Loucy (cell line): ENCODE measurements at regions not wholly inside any gene's neighbourhood (a gene's known extent, or its start where the extent isn't known, plus 50 kb on each side); places are given as distances from the start of the nearest gene placed in this dataset.
"Not testable (repeated sequence)": the region's sequence is repeated elsewhere in the genome, so short reads cannot be mapped to it uniquely, and the experiment has no call there.

Experiments used
- H2AFZ ChIP-seq: fragments of 200-600 bp; sonication (generic); 2 replicates; pipeline ENCODE4 v1.6.0; 2016; ENCODE audit warnings: antibody characterized with exemption, mild to moderate bottlenecking, low read length, moderate library complexity
- H3F3A ChIP-seq: fragments of 200-600 bp; 2 replicates; pipeline ENCODE4 v1.6.0; 2016; ENCODE audit warnings: antibody characterized with exemption, low read depth, mild to moderate bottlenecking
- H3K27me3 ChIP-seq: fragments of 200-600 bp; sonication (generic); 2 replicates; pipeline ENCODE4 v1.6.1; 2014; ENCODE audit warnings: low read length, mild to moderate bottlenecking; ENCODE audit not compliant: insufficient read depth, poor library complexity, severe bottlenecking
- H3K36me3 ChIP-seq: fragments of 200-600 bp; sonication (generic); 2 replicates; pipeline ENCODE4 v1.6.1; 2016; ENCODE audit warnings: low read length; ENCODE audit not compliant: insufficient read depth
- H3K4me1 ChIP-seq: fragments of 200-600 bp; sonication (generic); 2 replicates; pipeline ENCODE4 v1.5.1; 2014; ENCODE audit warnings: low read length, mild to moderate bottlenecking; ENCODE audit not compliant: insufficient read depth, poor library complexity, severe bottlenecking
- H3K4me2 ChIP-seq: fragments of 200-600 bp; sonication (generic); 2 replicates; pipeline ENCODE4 v1.6.0; 2014; ENCODE audit warnings: antibody characterized with exemption, low read length, low read depth, mild to moderate bottlenecking; ENCODE audit not compliant: poor library complexity, severe bottlenecking
- H3K4me3 ChIP-seq: fragments of 200-600 bp; sonication (generic); 2 replicates; pipeline ENCODE4 v1.5.1; 2014; ENCODE audit warnings: low read length, mild to moderate bottlenecking, mixed read lengths; ENCODE audit not compliant: poor library complexity, severe bottlenecking
- H3K79me2 ChIP-seq: fragments of 200-600 bp; sonication (generic); 2 replicates; pipeline ENCODE4 v1.6.1; 2014; ENCODE audit warnings: low read length; ENCODE audit not compliant: insufficient read depth
- H3K9ac ChIP-seq: fragments of 200-600 bp; sonication (generic); 2 replicates; pipeline ENCODE4 v1.6.0; 2014; ENCODE audit warnings: mild to moderate bottlenecking, low read depth, low read length, moderate library complexity; ENCODE audit not compliant: poor library complexity, severe bottlenecking
- H3K9me2 ChIP-seq: fragments of 200-600 bp; sonication (generic); replicated peaks from 2 replicates; pipeline ENCODE4 v1.6.1; 2016; ENCODE audit warnings: low read depth, low read length, mixed read lengths
- H3K9me3 ChIP-seq: fragments of 200-600 bp; sonication (generic); 2 replicates; pipeline ENCODE4 v1.6.1; 2014; ENCODE audit warnings: mild to moderate bottlenecking, antibody characterized with exemption, low read length, low read depth; ENCODE audit not compliant: insufficient read depth
- H4K20me1 ChIP-seq: fragments of 200-600 bp; sonication (generic); 2 replicates; pipeline ENCODE4 v1.6.0; 2014; ENCODE audit warnings: antibody characterized with exemption, low read length, mild to moderate bottlenecking; ENCODE audit not compliant: insufficient read depth, poor library complexity, severe bottlenecking
- EZH2phosphoT487 ChIP-seq: fragments of 200-600 bp; IDR thresholded peaks from 2 replicates; pipeline ENCODE4 v1.6.1; 2018; ENCODE audit warnings: antibody characterized with exemption, mild to moderate bottlenecking, moderate library complexity, borderline replicate concordance
- TF ChIP-seq, protein P1 (sequence below): fragments of 200-600 bp; sonication (generic); conservative IDR thresholded peaks from 2 replicates; pipeline ENCODE4 v1.5.1; 2014; ENCODE audit warnings: mild to moderate bottlenecking, antibody characterized with exemption, low read length

GRCh38 chr2:242010252-242011166 lies 141.0 kb downstream of the RTP5 start:
- H3K9me2 ChIP-seq, H3K9me3 ChIP-seq, H3K4me3 ChIP-seq, H3K79me2 ChIP-seq, H4K20me1 ChIP-seq, H3K27me3 ChIP-seq, H2AFZ ChIP-seq, H3K9ac ChIP-seq, H3K4me1 ChIP-seq, H3K36me3 ChIP-seq: not testable (repeated sequence)
- peak overlapping the region; percentile 42 for H3K4me2 ChIP-seq
- peaks cover 22% of the 10 kb centered on the region for H3F3A ChIP-seq

DNA sequence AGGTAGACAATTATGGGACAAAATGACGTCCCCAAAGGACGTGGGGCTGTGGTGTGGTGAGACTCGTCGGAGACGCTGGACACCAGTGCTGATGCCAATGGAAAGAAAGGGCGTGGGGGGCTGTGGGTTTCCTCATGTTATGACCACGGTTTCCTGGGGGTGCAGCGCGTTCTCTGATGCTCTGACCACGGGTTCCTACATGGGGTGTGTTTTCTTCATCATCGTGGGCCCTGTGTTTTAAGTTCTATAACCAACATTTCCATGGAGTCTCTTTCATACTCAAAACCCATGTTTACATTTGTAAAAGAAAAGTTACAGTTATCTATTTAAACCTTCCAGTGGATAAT lies 141.6 kb downstream of the RTP5 start:
- TF ChIP-seq EZH2phosphoT487, result no peak
- TF ChIP-seq, protein P1, sequence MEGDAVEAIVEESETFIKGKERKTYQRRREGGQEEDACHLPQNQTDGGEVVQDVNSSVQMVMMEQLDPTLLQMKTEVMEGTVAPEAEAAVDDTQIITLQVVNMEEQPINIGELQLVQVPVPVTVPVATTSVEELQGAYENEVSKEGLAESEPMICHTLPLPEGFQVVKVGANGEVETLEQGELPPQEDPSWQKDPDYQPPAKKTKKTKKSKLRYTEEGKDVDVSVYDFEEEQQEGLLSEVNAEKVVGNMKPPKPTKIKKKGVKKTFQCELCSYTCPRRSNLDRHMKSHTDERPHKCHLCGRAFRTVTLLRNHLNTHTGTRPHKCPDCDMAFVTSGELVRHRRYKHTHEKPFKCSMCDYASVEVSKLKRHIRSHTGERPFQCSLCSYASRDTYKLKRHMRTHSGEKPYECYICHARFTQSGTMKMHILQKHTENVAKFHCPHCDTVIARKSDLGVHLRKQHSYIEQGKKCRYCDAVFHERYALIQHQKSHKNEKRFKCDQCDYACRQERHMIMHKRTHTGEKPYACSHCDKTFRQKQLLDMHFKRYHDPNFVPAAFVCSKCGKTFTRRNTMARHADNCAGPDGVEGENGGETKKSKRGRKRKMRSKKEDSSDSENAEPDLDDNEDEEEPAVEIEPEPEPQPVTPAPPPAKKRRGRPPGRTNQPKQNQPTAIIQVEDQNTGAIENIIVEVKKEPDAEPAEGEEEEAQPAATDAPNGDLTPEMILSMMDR, result no peak
- Histone ChIP-seq H3K4me3 (no peak overlapping the region), H3F3A (peaks cover 18% of the 10 kb centered on the region), H3K36me3 (no peaks in the 10 kb centered on the region), H3K9me2 (no peaks in the 10 kb centered on the region), H3K79me2 (no peaks in the 10 kb centered on the region), H3K4me2 (peak overlapping the region; percentile 42), H2AFZ (no peak overlapping the region), H3K9ac (no peak overlapping the region), H4K20me1 (no peaks in the 10 kb centered on the region), H3K9me3 (no peaks in the 10 kb centered on the region), H3K27me3 (no peaks in the 10 kb centered on the region), H3K4me1 (peaks cover 15% of the 10 kb centered on the region)

- Histone ChIP-seq H3K79me2 (no peaks in the 10 kb centered on the region), H4K20me1 (no peaks in the 10 kb centered on the region), H3K9me2 (no peaks in the 10 kb centered on the region)
Observed at GRCh38 chr2:242011516-242011915, 142.0 kb downstream of the RTP5 start.

More at GRCh38 chr2:242011516-242011915, 142.0 kb downstream of the RTP5 start:
- Histone ChIP-seq H3F3A (peaks cover 17% of the 10 kb centered on the region), H2AFZ (no peak overlapping the region), H3K4me1 (peaks cover 15% of the 10 kb centered on the region), H3K4me3 (no peak overlapping the region), H3K9ac (no peak overlapping the region), H3K36me3 (no peaks in the 10 kb centered on the region), H3K4me2 (peak overlapping the region; percentile 42), H3K9me3 (no peaks in the 10 kb centered on the region), H3K27me3 (no peaks in the 10 kb centered on the region)
- no peak for TF ChIP-seq EZH2phosphoT487
- TF ChIP-seq, protein P1, result no peak
